SK-N-SH (cell line): ENCODE measurements at regions not wholly inside any gene's neighbourhood (a gene's known extent, or its start where the extent isn't known, plus 50 kb on each side); places are given as distances from the start of the nearest gene placed in this dataset.

Experiments
- CTCF ChIA-PET: fragments of 300-600, 350-600 bp; formaldehyde crosslinking; extraction: SDS; loops from one replicate; lab custom pipeline; 2021; lab: Yijun Ruan, JAX
- POLR2A ChIA-PET: fragments of 350-600 bp; sonication (Branson Sonifier 250); formaldehyde crosslinking; extraction: SDS; loops from one replicate; lab custom pipeline; 2020; ENCODE audit warnings: antibody characterized with exemption, inconsistent platforms; lab: Yijun Ruan, JAX
- DNase-seq: peaks from one replicate; pipeline ENCODE4 v3.0.0; 2012
- H2AFZ ChIP-seq: fragments of 200-600 bp; sonication (generic); 2 replicates; pipeline ENCODE4 v1.8.1; 2016; ENCODE audit warnings: antibody characterized with exemption, mild to moderate bottlenecking, low read depth
- H3F3A ChIP-seq: fragments of 200-600 bp; sonication (generic); replicated peaks from 2 replicates; pipeline ENCODE3; 2016; ENCODE audit warnings: antibody characterized with exemption, mild to moderate bottlenecking; ENCODE audit not compliant: insufficient read depth
- H3K27ac ChIP-seq, 2 experiments: fragments of 200-500 bp in 1 of 2; fragments of 200-600 bp in 1 of 2; sonication (Bioruptor generic) in 1 of 2; sonication (generic), shearing (Covaris generic) in 1 of 2; 2 replicates each; pipeline versions ENCODE4 v1.5.1 to v1.6.1; 2014 to 2016; ENCODE audit warnings: low read depth in 2 of 2, inconsistent platforms in 1 of 2, low read length in 1 of 2, mild to moderate bottlenecking in 1 of 2, mixed read lengths in 1 of 2
- H3K27me3 ChIP-seq: fragments of 200-600 bp; sonication (generic), shearing (Covaris generic); 2 replicates; pipeline ENCODE4 v1.6.1; 2016; ENCODE audit warnings: mixed run types; ENCODE audit not compliant: insufficient read depth
- H3K36me3 ChIP-seq, 2 experiments: fragments of 200-500 bp in 1 of 2; fragments of 200-600 bp in 1 of 2; sonication (Bioruptor generic) in 1 of 2; sonication (generic) in 1 of 2; replicated peaks in 1 of 2; 2 replicates each; pipeline versions ENCODE3 to v1.5.1; 2014 to 2016; ENCODE audit warnings: low read length in 1 of 2, mild to moderate bottlenecking in 1 of 2; ENCODE audit not compliant: insufficient read depth in 2 of 2, control insufficient read depth in 1 of 2
- H3K4me1 ChIP-seq, 2 experiments: fragments of 200-500 bp in 1 of 2; fragments of 200-600 bp in 1 of 2; sonication (Bioruptor generic) in 1 of 2; sonication (generic), shearing (Covaris generic) in 1 of 2; 2 replicates each; pipeline versions ENCODE4 v1.5.1 to v1.6.1; 2014 to 2016; ENCODE audit warnings: low read depth in 1 of 2, low read length in 1 of 2, mixed run types in 1 of 2; ENCODE audit not compliant: insufficient read depth in 2 of 2, control insufficient read depth in 1 of 2
- H3K4me2 ChIP-seq: fragments of 200-600 bp; sonication (generic), shearing (Covaris generic); 2 replicates; pipeline ENCODE4 v1.6.1; 2017; ENCODE audit warnings: mixed run types
- H3K4me3 ChIP-seq, 2 experiments: fragments of 200-500 bp in 1 of 2; fragments of 200-600 bp in 1 of 2; sonication (Bioruptor generic) in 1 of 2; sonication (generic), shearing (Covaris generic) in 1 of 2; 2 replicates each; pipeline versions ENCODE4 v1.5.1 to v1.8.1; 2014 to 2016; ENCODE audit warnings: low read depth in 2 of 2, inconsistent platforms in 1 of 2, low read length in 1 of 2, mild to moderate bottlenecking in 1 of 2, mixed read lengths in 1 of 2, moderate library complexity in 1 of 2
- H3K79me2 ChIP-seq: fragments of 200-600 bp; sonication (generic); 2 replicates; pipeline ENCODE4 v1.8.1; 2017; ENCODE audit warnings: mild to moderate bottlenecking; ENCODE audit not compliant: insufficient read depth
- H3K9ac ChIP-seq: fragments of 200-600 bp; sonication (generic); 2 replicates; pipeline ENCODE4 v1.6.1; 2017; ENCODE audit warnings: mixed run types
- H3K9me2 ChIP-seq: fragments of 200-600 bp; sonication (generic); 2 replicates; pipeline ENCODE4 v1.6.1; 2017; ENCODE audit warnings: mixed run types
- H3K9me3 ChIP-seq: fragments of 200-600 bp; sonication (generic); 2 replicates; pipeline ENCODE4 v1.6.1; 2017; ENCODE audit warnings: mixed run types, mild to moderate bottlenecking, moderate library complexity
- H4K20me1 ChIP-seq: fragments of 200-600 bp; sonication (generic); 2 replicates; pipeline ENCODE4 v1.6.1; 2017; ENCODE audit warnings: mild to moderate bottlenecking, mixed run types; ENCODE audit not compliant: insufficient read depth
- CHD2 ChIP-seq: fragments of 150-350 bp; IDR thresholded peaks from 2 replicates; pipeline ENCODE4 v1.6.1; 2018; ENCODE audit warnings: low read length; ENCODE audit not compliant: partially characterized antibody
- ELF1 ChIP-seq: IDR thresholded peaks from 2 replicates; pipeline ENCODE4 v1.4.0; 2012
- FOSL2 ChIP-seq: IDR thresholded peaks from 2 replicates; pipeline ENCODE4 v1.4.0; 2012; ENCODE audit warnings: low read depth, mild to moderate bottlenecking, moderate library complexity, borderline replicate concordance
- FOXJ3 ChIP-seq: sonication (generic); formaldehyde crosslinking; IDR thresholded peaks from 2 replicates; pipeline ENCODE4 v1.5.1; 2020; ENCODE audit warnings: mild to moderate bottlenecking, missing genetic modification reagents
- GATA2 ChIP-seq: sonication (generic); formaldehyde crosslinking; IDR thresholded peaks from 2 replicates; pipeline ENCODE4 v1.5.0; 2020; ENCODE audit warnings: mild to moderate bottlenecking, missing genetic modification reagents
- MXI1 ChIP-seq: IDR thresholded peaks from 2 replicates; pipeline ENCODE4 v1.6.1; 2012; ENCODE audit warnings: mild to moderate bottlenecking, low read depth, low read length, improper control_type of control experiment
- NFIC ChIP-seq: IDR thresholded peaks from 2 replicates; pipeline ENCODE4 v1.4.0; 2012; ENCODE audit warnings: borderline replicate concordance
- RCOR1 ChIP-seq: fragments of 150-350 bp; IDR thresholded peaks from 2 replicates; pipeline ENCODE4 v1.6.1; 2017; ENCODE audit warnings: antibody characterized with exemption, low read length
- RFX5 ChIP-seq: IDR thresholded peaks from 2 replicates; pipeline ENCODE4 v1.6.1; 2012; ENCODE audit warnings: mild to moderate bottlenecking, improper control_type of control experiment, low read length
- SMC3 ChIP-seq: IDR thresholded peaks from 2 replicates; pipeline ENCODE4 v1.6.1; 2012; ENCODE audit warnings: low read depth, low read length, improper control_type of control experiment
- TCF12 ChIP-seq: IDR thresholded peaks from 2 replicates; pipeline ENCODE4 v1.4.0; 2012
- WGBS: methylation state at CpG from one replicate; pipeline ENCODE4 v1.1.6; 2017; ENCODE audit warnings: low lambda C conversion rate; 5-methylcytosine and 5-hydroxymethylcytosine counted together
- TF ChIP-seq, protein P1 (sequence below): fragments of 150-350 bp; IDR thresholded peaks from 2 replicates; pipeline ENCODE4 v1.6.1; 2016; ENCODE audit warnings: mild to moderate bottlenecking, low read depth, low read length
- TF ChIP-seq, protein P2 (sequence below): IDR thresholded peaks from 2 replicates; pipeline ENCODE4 v1.6.1; 2012; ENCODE audit warnings: mild to moderate bottlenecking, low read depth, low read length, moderate library complexity
- TF ChIP-seq, protein P3 (sequence below): fragments of 200-600 bp; sonication (generic); IDR thresholded peaks from 2 replicates; pipeline ENCODE4 v1.6.1; 2017; ENCODE audit warnings: antibody characterized with exemption, mild to moderate bottlenecking, moderate library complexity
- TF ChIP-seq, protein P4 (sequence below): IDR thresholded peaks from 2 replicates; pipeline ENCODE4 v1.4.0; 2012; ENCODE audit warnings: low read depth
- TF ChIP-seq, protein P5 (sequence below): IDR thresholded peaks from 2 replicates; pipeline ENCODE4 v1.4.0; 2012; ENCODE audit warnings: low read depth, borderline replicate concordance

DNA sequence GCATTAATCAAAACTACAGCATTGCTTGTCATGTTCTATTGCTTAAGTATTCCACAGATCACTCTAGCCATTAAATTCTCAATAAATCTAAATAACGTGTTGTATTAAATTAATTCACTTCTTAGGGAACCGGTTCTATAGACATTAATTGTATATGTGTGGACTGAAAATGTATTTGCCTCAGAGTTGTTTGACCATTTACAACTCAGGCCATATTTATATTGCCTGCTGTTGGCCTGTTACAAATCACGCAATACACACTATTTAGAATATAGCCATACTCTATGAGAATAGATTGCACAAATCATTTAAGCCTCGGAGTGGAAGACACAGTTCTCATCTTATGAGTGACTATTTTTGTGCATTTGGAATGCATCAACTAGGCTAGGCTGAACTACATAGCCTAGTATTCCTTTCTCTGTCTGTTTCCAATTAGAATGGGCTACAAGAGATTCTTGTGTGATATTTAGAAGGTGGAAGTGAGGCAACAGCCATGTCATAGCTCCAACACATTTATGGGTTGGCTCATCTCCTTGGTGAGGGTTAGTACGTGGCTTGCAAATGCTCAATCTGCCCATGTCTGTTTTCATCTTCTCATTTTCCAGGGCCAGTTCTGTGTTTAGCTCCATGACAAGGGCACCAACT, 1116.1 kb downstream of the PCDH9 start:
- Histone ChIP-seq H3K9me3 (no peaks in the 10 kb centered on the region), H3K79me2 (no peaks in the 10 kb centered on the region), H3K36me3 (no peaks in the 10 kb centered on the region), H3K4me1 (peaks cover 0 to 3% of the 10 kb centered on the region in 2 experiments; a peak in 2 of 4 replicates), H4K20me1 (no peaks in the 10 kb centered on the region), H3K27ac (no peak overlapping the region), H3K4me3 (no peak overlapping the region), H3F3A (no peaks in the 10 kb centered on the region), H3K9ac (no peak overlapping the region), H3K27me3 (no peaks in the 10 kb centered on the region), H2AFZ (no peak overlapping the region; the same call in 1 of the 2 replicates), H3K4me2 (no peak overlapping the region), H3K9me2 (no peaks in the 10 kb centered on the region)
- peak; percentile 2 for DNase-seq
- ChIA-PET POLR2A (no interaction called here), CTCF (no interaction called here)
- TF ChIP-seq FOXJ3 (no peak), ELF1 (no peak), TCF12 (0 out of 2 replicates have a peak, but pooled peaks have one; percentile 36), SMC3 (no peak)
- TF ChIP-seq, protein P1, sequence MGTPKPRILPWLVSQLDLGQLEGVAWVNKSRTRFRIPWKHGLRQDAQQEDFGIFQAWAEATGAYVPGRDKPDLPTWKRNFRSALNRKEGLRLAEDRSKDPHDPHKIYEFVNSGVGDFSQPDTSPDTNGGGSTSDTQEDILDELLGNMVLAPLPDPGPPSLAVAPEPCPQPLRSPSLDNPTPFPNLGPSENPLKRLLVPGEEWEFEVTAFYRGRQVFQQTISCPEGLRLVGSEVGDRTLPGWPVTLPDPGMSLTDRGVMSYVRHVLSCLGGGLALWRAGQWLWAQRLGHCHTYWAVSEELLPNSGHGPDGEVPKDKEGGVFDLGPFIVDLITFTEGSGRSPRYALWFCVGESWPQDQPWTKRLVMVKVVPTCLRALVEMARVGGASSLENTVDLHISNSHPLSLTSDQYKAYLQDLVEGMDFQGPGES: no peak
- TF ChIP-seq, protein P2, sequence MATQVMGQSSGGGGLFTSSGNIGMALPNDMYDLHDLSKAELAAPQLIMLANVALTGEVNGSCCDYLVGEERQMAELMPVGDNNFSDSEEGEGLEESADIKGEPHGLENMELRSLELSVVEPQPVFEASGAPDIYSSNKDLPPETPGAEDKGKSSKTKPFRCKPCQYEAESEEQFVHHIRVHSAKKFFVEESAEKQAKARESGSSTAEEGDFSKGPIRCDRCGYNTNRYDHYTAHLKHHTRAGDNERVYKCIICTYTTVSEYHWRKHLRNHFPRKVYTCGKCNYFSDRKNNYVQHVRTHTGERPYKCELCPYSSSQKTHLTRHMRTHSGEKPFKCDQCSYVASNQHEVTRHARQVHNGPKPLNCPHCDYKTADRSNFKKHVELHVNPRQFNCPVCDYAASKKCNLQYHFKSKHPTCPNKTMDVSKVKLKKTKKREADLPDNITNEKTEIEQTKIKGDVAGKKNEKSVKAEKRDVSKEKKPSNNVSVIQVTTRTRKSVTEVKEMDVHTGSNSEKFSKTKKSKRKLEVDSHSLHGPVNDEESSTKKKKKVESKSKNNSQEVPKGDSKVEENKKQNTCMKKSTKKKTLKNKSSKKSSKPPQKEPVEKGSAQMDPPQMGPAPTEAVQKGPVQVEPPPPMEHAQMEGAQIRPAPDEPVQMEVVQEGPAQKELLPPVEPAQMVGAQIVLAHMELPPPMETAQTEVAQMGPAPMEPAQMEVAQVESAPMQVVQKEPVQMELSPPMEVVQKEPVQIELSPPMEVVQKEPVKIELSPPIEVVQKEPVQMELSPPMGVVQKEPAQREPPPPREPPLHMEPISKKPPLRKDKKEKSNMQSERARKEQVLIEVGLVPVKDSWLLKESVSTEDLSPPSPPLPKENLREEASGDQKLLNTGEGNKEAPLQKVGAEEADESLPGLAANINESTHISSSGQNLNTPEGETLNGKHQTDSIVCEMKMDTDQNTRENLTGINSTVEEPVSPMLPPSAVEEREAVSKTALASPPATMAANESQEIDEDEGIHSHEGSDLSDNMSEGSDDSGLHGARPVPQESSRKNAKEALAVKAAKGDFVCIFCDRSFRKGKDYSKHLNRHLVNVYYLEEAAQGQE: no peak
- 68% methylated on average over 5 of the region's 5 CpGs for WGBS

DNA sequence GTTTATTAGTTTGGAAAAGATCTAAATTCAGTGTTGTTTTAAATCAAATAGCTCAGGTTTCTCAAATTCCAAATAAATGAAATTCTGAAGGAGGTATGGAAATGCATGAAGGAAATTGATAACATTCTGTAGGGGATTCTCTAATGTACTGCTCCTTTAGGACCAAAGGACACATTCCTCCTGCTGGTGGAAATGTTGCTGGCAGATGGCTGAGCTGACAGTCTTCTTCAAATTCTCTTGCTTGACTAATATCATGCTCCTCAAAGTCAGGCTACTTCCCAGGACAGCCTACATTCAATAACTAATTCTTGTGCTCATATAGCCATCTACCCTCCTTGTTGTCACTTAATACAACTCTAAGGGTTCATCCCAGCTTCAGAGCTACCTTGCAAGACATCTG, 1118.5 kb downstream of the PCDH9 start:
- H3F3A ChIP-seq: no peaks in the 10 kb centered on the region
- H3K9me2 ChIP-seq: no peaks in the 10 kb centered on the region
- no peaks in the 10 kb centered on the region for H3K79me2 ChIP-seq
- no peak overlapping the region for H3K4me2 ChIP-seq
- ChIA-PET POLR2A (no interaction called here), CTCF (no interaction called here)
- peaks cover 0 to 3% of the 10 kb centered on the region in 2 experiments; a peak in 2 of 4 replicates for H3K4me1 ChIP-seq
- H4K20me1 ChIP-seq: no peaks in the 10 kb centered on the region
- no peaks in the 10 kb centered on the region for H3K9me3 ChIP-seq
- H3K27me3 ChIP-seq: no peaks in the 10 kb centered on the region
- no peak overlapping the region for H2AFZ ChIP-seq
- no peak for DNase-seq
- no peak overlapping the region for H3K4me3 ChIP-seq
- no peak overlapping the region for H3K27ac ChIP-seq
- no peak overlapping the region for H3K9ac ChIP-seq
- no peaks in the 10 kb centered on the region for H3K36me3 ChIP-seq
- no peak for TF ChIP-seq NFIC
- TF ChIP-seq CHD2: no peak
- no peak for TF ChIP-seq GATA2 (CRISPR knock-in tag)
- TF ChIP-seq, protein P2: no peak
- TF ChIP-seq ELF1: no peak
- TF ChIP-seq, protein P3, sequence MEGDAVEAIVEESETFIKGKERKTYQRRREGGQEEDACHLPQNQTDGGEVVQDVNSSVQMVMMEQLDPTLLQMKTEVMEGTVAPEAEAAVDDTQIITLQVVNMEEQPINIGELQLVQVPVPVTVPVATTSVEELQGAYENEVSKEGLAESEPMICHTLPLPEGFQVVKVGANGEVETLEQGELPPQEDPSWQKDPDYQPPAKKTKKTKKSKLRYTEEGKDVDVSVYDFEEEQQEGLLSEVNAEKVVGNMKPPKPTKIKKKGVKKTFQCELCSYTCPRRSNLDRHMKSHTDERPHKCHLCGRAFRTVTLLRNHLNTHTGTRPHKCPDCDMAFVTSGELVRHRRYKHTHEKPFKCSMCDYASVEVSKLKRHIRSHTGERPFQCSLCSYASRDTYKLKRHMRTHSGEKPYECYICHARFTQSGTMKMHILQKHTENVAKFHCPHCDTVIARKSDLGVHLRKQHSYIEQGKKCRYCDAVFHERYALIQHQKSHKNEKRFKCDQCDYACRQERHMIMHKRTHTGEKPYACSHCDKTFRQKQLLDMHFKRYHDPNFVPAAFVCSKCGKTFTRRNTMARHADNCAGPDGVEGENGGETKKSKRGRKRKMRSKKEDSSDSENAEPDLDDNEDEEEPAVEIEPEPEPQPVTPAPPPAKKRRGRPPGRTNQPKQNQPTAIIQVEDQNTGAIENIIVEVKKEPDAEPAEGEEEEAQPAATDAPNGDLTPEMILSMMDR: no peak
- TF ChIP-seq, protein P4, sequence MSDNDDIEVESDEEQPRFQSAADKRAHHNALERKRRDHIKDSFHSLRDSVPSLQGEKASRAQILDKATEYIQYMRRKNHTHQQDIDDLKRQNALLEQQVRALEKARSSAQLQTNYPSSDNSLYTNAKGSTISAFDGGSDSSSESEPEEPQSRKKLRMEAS: no peak
- no peak for TF ChIP-seq MXI1
- TF ChIP-seq RFX5: no peak
- TF ChIP-seq RCOR1: no peak
- TF ChIP-seq FOSL2: no peak
- TF ChIP-seq, protein P5, sequence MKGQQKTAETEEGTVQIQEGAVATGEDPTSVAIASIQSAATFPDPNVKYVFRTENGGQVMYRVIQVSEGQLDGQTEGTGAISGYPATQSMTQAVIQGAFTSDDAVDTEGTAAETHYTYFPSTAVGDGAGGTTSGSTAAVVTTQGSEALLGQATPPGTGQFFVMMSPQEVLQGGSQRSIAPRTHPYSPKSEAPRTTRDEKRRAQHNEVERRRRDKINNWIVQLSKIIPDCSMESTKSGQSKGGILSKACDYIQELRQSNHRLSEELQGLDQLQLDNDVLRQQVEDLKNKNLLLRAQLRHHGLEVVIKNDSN: no peak
- no peak for TF ChIP-seq SMC3
